Fibroblast of lung (primary cell): ENCODE measurements at regions not wholly inside any gene's neighbourhood (a gene's known extent, or its start where the extent isn't known, plus 50 kb on each side); places are given as distances from the start of the nearest gene placed in this dataset.

Source experiments
- DNase-seq, 2 donors: peaks; one replicate each; pipeline versions ENCODE4 v3.0.0 to v3.0.0-alpha.2; 2010; ENCODE audit warnings: low read depth in 2 of 2
- H2AFZ ChIP-seq: 2 replicates; pipeline ENCODE4 v1.5.1; 2012; ENCODE audit warnings: low read length, control low read depth, inconsistent platforms
- H3K27ac ChIP-seq: 2 replicates; pipeline ENCODE4 v1.5.1; 2011; ENCODE audit warnings: low read length, control low read depth; ENCODE audit not compliant: insufficient read depth
- H3K27me3 ChIP-seq: 2 replicates; pipeline ENCODE4 v1.5.1; 2011; ENCODE audit warnings: mild to moderate bottlenecking, low read length; ENCODE audit not compliant: control insufficient read depth, insufficient read depth
- H3K36me3 ChIP-seq: 2 replicates; pipeline ENCODE4 v1.5.1; 2011; ENCODE audit warnings: low read length; ENCODE audit not compliant: control insufficient read depth, insufficient read depth
- H3K4me1 ChIP-seq: 2 replicates; pipeline ENCODE4 v1.5.1; 2011; ENCODE audit warnings: low read length; ENCODE audit not compliant: control insufficient read depth, insufficient read depth; ENCODE audit errors: extremely low read depth
- H3K4me2 ChIP-seq: 2 replicates; pipeline ENCODE4 v1.5.1; 2011; ENCODE audit warnings: low read length, control low read depth; ENCODE audit not compliant: insufficient read depth; ENCODE audit errors: extremely low read depth
- H3K4me3 ChIP-seq, 4 experiments: fragments of 200-600 bp in 1 of 4; sonication (generic) in 1 of 4; replicated peaks in 1 of 4; 2 replicates each; pipeline ENCODE4 v1.5.1; 2011 to 2016; ENCODE audit warnings: low read length in 4 of 4, low read depth in 3 of 4, mild to moderate bottlenecking in 3 of 4, control low read depth in 2 of 4, inconsistent platforms in 1 of 4, mixed read lengths in 1 of 4; ENCODE audit not compliant: insufficient read depth in 1 of 4; ENCODE audit errors: control extremely low read depth in 1 of 4
- H3K79me2 ChIP-seq: 2 replicates; pipeline ENCODE4 v1.5.1; 2012; ENCODE audit warnings: mild to moderate bottlenecking, low read length, inconsistent platforms; ENCODE audit not compliant: control insufficient read depth, insufficient read depth
- H3K9ac ChIP-seq: 2 replicates; pipeline ENCODE4 v1.5.1; 2011; ENCODE audit warnings: mild to moderate bottlenecking, low read length, control low read depth; ENCODE audit not compliant: insufficient read depth
- H3K9me3 ChIP-seq: 2 replicates; pipeline ENCODE4 v1.5.1; 2012; ENCODE audit warnings: low read depth, low read length; ENCODE audit not compliant: control insufficient read depth, insufficient read depth
- H4K20me1 ChIP-seq: 2 replicates; pipeline ENCODE4 v1.5.1; 2011; ENCODE audit warnings: low read length; ENCODE audit not compliant: control insufficient read depth, insufficient read depth; ENCODE audit errors: extremely low read depth
- CTCF ChIP-seq, 2 donors: IDR thresholded peaks in 1 of 2; conservative IDR thresholded peaks in 1 of 2; 1 replicate in 1 of 2; 2 replicates in 1 of 2; pipeline ENCODE4 v1.5.1; 2011 to 2012; ENCODE audit warnings: low read length in 2 of 2, control low read depth in 1 of 2, inconsistent platforms in 1 of 2, low read depth in 1 of 2, mild to moderate bottlenecking in 1 of 2
- EZH2 ChIP-seq: IDR thresholded peaks from 2 replicates; pipeline ENCODE4 v1.5.1; 2012; ENCODE audit warnings: low read length, control low read depth, mild to moderate bottlenecking; ENCODE audit errors: missing control alignments

- no peaks in the 10 kb centered on the region for H3K9me3 ChIP-seq
- H3K4me1 ChIP-seq: no peaks in the 10 kb centered on the region
- no peak overlapping the region for H3K27ac ChIP-seq
- H4K20me1 ChIP-seq: no peaks in the 10 kb centered on the region
- no peak overlapping the region for H3K4me3 ChIP-seq
- H2AFZ ChIP-seq: no peak overlapping the region
- no peak overlapping the region for H3K4me2 ChIP-seq
- no peaks in the 10 kb centered on the region for H3K36me3 ChIP-seq
- no peak overlapping the region for H3K9ac ChIP-seq
- TF ChIP-seq EZH2 (no peak), CTCF (conservative IDR thresholded peaks at IDR 0.05 in 1 of 2, IDR thresholded peaks at IDR 0.05 in 1 of 2; ENCODE audit: low read depth in 1 of 2, low read length in 2 of 2) (no peak)
- no peaks in the 10 kb centered on the region for H3K27me3 ChIP-seq
- DNase-seq: no peak
- H3K79me2 ChIP-seq: no peaks in the 10 kb centered on the region
Observed at GRCh38 chr17:5846001-5846400, 224.2 kb upstream of the WSCD1 start.

- no peak overlapping the region for H3K4me2 ChIP-seq
- no peaks in the 10 kb centered on the region for H4K20me1 ChIP-seq
- no peak for DNase-seq
- no peaks in the 10 kb centered on the region for H3K27me3 ChIP-seq
- no peak overlapping the region for H3K27ac ChIP-seq
- no peaks in the 10 kb centered on the region for H3K4me1 ChIP-seq
- TF ChIP-seq CTCF (conservative IDR thresholded peaks at IDR 0.05 in 1 of 2, IDR thresholded peaks at IDR 0.05 in 1 of 2; ENCODE audit: low read depth in 1 of 2, low read length in 2 of 2): no peak
- no peak for TF ChIP-seq EZH2
- H2AFZ ChIP-seq: no peak overlapping the region
- H3K79me2 ChIP-seq: no peaks in the 10 kb centered on the region
- H3K9ac ChIP-seq: no peak overlapping the region
- no peaks in the 10 kb centered on the region for H3K36me3 ChIP-seq
- H3K9me3 ChIP-seq: no peaks in the 10 kb centered on the region
- no peak overlapping the region for H3K4me3 ChIP-seq
Observed at GRCh38 chr17:5854871-5855554, 215.2 kb upstream of the WSCD1 start.

GRCh38 chr17:5861246-5861645 is 208.9 kb upstream of the WSCD1 start:
- no peaks in the 10 kb centered on the region for H3K4me1 ChIP-seq
- TF ChIP-seq CTCF (conservative IDR thresholded peaks at IDR 0.05 in 1 of 2, IDR thresholded peaks at IDR 0.05 in 1 of 2; ENCODE audit: low read depth in 1 of 2, low read length in 2 of 2) (no peak), EZH2 (no peak)
- no peak overlapping the region for H2AFZ ChIP-seq
- H3K9me3 ChIP-seq: no peaks in the 10 kb centered on the region
- H3K9ac ChIP-seq: no peak overlapping the region
- no peak for DNase-seq
- no peaks in the 10 kb centered on the region for H3K27me3 ChIP-seq
- no peak overlapping the region for H3K4me2 ChIP-seq
- H3K36me3 ChIP-seq: no peaks in the 10 kb centered on the region
- H3K79me2 ChIP-seq: no peaks in the 10 kb centered on the region
- H3K27ac ChIP-seq: no peak overlapping the region
- H4K20me1 ChIP-seq: no peaks in the 10 kb centered on the region
- H3K4me3 ChIP-seq: no peak overlapping the region
